Occipital lobe (tissue), 1 donor: ENCODE measurements at regions not wholly inside any gene's neighbourhood (a gene's known extent, or its start where the extent isn't known, plus 50 kb on each side); places are given as distances from the start of the nearest gene placed in this dataset.
"Not testable (repeated sequence)": the region's sequence is repeated elsewhere in the genome, so short reads cannot be mapped to it uniquely, and the experiment has no call there.

Experiments
- DNase-seq: peaks from one replicate; lab custom pipeline; 2025; lab: John Stamatoyannopoulos, UW

- no peak for DNase-seq
These were observed 61.2 kb downstream of the VIP start for GRCh38 chr6:152811785-152812184.

GRCh38 chr6:152815230-152815872 lies 64.8 kb downstream of the VIP start:
- no peak for DNase-seq

GRCh38 chr6:152816055-152816454 lies 65.5 kb downstream of the VIP start:
- no peak for DNase-seq

GRCh38 chr6:152821525-152821924 lies 70.9 kb downstream of the VIP start:
- no peak for DNase-seq

- DNase-seq, result no peak
These were observed 74.1 kb downstream of the VIP start for GRCh38 chr6:152824666-152825065.

- DNase-seq, result no peak
These were observed 77.8 kb downstream of the VIP start for GRCh38 chr6:152828431-152828830.

GRCh38 chr6:152834366-152834765 lies 83.8 kb downstream of the VIP start:
- not testable (repeated sequence) for DNase-seq

- DNase-seq, result no peak
These were observed 85.9 kb downstream of the VIP start for GRCh38 chr6:152836523-152836922.

GRCh38 chr6:152845421-152845820 lies 94.8 kb downstream of the VIP start:
- DNase-seq, result no peak

GRCh38 chr6:152846825-152847224 lies 96.2 kb downstream of the VIP start:
- no peak for DNase-seq

GRCh38 chr6:152848919-152849318 lies 98.3 kb downstream of the VIP start:
- DNase-seq, result no peak

GRCh38 chr6:152854086-152854795 lies 103.6 kb downstream of the VIP start:
- DNase-seq, result no peak

- DNase-seq, result no peak
These were observed 107.5 kb downstream of the VIP start for GRCh38 chr6:152858141-152858540.

- no peak for DNase-seq
These were observed 108.6 kb downstream of the VIP start for GRCh38 chr6:152859225-152859624.

- peak; percentile 6 for DNase-seq
These were observed 113.2 kb downstream of the VIP start for GRCh38 chr6:152863618-152864326.

GRCh38 chr6:152874267-152874666 lies 108.6 kb downstream of the FBXO5 start:
- no peak for DNase-seq

GRCh38 chr6:152874846-152875568 lies 107.8 kb downstream of the FBXO5 start:
- DNase-seq, result no peak

- DNase-seq, result no peak
These were observed 103.2 kb downstream of the FBXO5 start for GRCh38 chr6:152879681-152880080.

GRCh38 chr6:152893187-152893586 lies 89.7 kb downstream of the FBXO5 start:
- DNase-seq, result no peak

- no peak for DNase-seq
These were observed 85.9 kb downstream of the FBXO5 start for GRCh38 chr6:152896923-152897322.

GRCh38 chr6:152897807-152898399 lies 84.9 kb downstream of the FBXO5 start:
- DNase-seq, result peak; percentile 20

- no peak for DNase-seq
These were observed 78.2 kb downstream of the FBXO5 start for GRCh38 chr6:152904678-152905077.
